NT2/D1 (cell line): ENCODE measurements at regions not wholly inside any gene's neighbourhood (a gene's known extent, or its start where the extent isn't known, plus 50 kb on each side); places are given as distances from the start of the nearest gene placed in this dataset.

Source experiments
- SUZ12 ChIP-seq: IDR thresholded peaks from 2 replicates; pipeline ENCODE4 v1.6.1; 2011; ENCODE audit not compliant: insufficient read length, insufficient read depth; ENCODE audit errors: extremely low read depth
- YY1 ChIP-seq: IDR thresholded peaks from 2 replicates; pipeline ENCODE4 v1.6.1; 2011; ENCODE audit not compliant: insufficient read length, insufficient read depth

DNA sequence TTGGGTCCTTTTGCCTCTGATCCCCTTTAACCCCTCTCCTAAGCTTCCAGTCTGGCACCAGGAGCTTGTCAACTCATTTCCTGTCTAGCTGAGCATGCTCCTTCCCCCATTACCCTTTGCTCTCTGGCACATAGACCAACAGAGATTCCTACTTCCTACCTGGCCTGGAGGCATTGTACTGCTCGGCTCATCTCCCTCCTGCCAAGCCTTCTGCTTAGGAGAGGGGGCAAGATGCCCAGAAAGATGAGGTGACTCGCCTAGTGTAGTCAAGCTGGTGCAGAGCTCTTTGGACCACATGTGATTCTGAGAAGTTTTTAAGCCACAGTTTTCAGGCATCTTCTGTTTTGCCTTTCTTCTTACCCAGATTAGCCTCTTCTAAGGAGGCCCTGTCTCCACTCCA, 95.4 kb downstream of the ZNF621 start:
- no peak for TF ChIP-seq YY1
- no peak for TF ChIP-seq SUZ12
